HG02588 (cell line): ENCODE measurements at regions not wholly inside any gene's neighbourhood (a gene's known extent, or its start where the extent isn't known, plus 50 kb on each side); places are given as distances from the start of the nearest gene placed in this dataset.

Experiments
- ATAC-seq: cut with Tn5 transposase; IDR thresholded peaks from one replicate; pipeline ENCODE4 v1.9.1; 2021; ENCODE audit warnings: mild to moderate bottlenecking, moderate library complexity; ENCODE audit not compliant: unreplicated experiment

DNA sequence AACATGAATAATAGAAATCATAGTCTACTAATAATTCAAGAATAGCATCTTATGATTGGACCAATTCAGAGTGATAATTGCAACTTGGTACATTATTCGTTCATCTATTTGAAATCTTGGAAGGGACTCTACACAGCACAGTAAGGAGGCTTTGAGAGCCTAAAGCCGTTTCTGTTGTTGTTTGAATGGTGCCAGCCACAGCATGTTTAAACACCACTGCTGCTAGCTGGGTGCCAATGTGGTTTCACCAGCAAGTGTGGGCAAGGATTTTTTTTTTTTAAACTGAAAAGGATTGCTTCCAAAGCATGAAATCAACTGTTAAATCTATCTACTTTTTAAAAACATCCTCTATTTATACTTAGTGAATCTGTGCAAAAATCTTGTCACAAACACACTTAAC is 253.9 kb upstream of the MAP3K1 start:
- no peak for ATAC-seq

DNA sequence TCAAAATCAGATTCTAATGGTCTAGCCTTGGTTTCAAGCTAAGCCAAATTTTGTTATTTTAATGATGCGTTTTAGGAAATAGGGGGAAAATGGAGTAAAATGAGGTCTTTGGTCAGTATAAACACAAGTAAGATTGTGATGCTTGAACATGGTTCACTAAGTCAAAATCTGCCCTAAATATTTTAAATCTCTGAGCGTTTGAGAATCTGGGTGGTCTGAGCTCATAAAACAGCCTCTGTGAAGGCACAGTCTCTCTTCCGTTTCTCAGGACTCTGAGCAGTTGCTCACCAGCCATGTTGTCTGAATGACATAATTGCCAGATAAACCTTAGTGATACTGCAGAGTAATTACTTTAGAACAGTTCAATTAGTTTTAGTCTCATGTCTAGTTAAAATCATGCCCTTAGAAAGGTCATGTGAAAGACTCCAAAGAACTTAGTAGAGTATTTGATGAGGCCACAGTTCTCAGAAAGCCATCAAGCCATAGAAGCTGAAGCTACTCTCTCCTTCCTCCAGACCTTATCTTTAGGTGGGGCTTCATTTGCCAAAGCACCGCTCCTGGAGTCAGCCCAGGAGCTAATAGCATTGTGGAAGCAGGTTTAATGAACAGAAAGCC is 257.1 kb upstream of the MAP3K1 start:
- ATAC-seq: no peak

DNA sequence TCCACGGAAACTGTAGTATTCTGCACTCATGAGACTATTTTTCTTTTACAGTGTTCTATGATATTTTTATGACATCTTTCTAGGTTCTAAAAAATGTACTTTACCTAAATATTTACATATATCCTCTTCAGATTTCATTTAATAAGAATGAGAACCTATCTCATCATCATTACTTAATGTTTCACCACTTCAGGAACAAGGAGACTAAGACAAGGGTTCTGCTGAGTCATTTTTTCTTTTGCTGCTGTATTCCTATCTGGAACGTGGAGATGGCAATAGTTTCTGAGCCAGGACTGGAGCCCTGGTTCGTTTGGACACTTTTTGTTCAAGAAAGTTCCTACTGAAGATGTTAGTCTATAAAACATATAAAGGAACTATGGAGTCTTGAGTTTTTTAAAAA is 258.2 kb upstream of the MAP3K1 start:
- ATAC-seq: no peak

DNA sequence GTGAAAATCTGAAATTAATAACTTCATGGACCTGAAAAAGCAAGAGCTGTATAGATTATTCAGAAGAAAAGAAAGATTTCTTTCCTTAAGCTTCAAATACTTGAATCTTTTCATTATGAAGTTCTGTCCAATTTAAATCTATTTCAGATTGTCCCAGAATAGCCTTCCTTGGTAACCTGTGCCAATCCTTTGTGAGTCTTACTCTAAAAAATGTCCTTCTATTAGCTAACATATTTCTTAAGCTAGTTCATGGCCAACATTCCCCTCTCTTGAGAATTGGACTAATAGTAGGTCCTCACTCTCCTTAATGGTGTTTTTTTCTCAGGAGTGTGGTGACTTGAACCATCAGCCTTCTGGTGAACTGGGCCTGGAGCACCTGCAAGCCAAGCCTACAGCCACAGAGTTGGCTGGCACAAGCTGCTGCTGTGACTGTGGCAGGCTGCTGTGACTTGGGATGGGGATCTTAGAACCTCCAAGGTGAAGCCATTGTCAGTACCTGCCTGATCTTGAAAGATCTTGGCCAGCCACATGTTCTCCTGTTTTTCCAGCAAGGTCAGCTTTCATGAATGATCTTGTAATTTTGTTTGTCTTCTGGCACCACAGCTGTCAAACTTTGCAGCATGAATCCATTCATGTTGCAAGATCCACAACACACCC is 262.6 kb upstream of the MAP3K1 start:
- ATAC-seq: no peak

DNA sequence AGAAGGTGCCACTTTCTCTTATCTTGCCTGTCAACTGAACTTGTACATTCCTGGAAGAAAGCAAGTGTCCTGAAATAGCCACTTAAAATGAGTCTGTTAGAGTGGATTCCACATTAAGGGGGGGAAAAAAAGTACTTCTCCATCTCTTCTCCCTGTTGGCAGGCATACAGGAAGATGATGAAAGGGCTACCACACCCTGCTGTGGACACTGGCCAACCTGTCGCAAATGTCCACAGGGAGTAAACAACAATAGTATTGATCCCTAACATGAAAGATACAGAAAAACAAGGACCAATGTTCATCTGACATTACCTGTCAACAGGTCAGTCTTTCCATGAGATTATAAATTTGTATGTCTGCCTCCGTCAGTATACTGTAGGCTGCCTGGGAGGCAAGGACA is 265.1 kb upstream of the MAP3K1 start:
- no peak for ATAC-seq

DNA sequence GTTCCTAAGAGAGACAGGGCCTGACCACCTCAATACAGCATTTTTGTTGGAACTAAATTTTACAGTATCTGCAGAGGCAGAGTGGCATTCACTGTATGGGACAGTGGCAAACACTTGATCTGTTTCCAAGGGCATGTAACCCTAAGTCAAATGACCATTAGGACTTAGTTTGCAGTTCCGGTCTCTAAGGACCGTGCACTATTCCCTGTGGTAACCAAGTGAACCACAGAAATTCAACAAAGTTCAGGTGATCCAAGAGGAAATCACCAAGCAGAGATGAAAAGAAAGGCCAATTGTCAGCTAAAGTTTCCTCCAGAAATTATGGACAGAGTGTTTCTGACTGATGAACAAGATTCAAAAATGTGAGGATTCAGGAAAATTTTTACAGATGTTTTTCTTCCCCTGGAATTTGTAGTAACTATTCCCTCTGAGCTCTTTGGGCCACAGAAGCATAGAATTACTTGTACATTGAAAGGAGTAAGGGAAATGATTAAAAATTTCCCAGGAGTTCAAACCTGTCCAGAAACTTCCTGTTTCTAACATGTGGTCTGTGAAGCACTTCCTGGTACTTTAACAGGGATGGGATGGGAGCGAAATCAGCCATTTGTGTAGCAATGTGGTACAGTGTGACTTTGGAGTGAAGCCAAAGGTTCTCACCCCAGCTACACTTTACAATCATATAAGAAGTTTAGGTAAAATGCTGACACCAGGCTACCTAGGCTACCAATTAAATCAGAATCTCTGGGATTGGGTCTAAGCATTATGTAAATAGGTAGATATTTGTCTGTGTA is 266.1 kb upstream of the MAP3K1 start:
- no peak for ATAC-seq

DNA sequence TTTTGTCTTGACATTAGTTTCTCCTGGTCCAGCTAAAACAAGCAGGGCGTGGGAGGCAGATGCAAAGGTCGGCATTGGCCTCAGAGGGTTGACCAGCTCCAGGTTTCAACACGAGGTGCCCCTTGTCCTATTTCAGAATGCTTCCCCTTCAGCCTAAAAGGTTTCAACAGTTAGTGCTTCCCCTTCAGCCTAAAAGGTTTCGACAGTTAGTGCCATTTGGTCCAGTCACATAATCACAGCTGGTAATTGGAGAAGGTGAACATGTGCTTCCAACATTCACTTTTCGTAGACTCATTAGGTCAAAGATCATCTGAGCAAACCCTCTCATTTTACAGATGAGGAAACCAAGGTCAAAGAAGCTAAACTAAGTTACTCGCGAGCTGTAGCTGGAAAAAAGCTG is 270.3 kb upstream of the MAP3K1 start:
- no peak for ATAC-seq

DNA sequence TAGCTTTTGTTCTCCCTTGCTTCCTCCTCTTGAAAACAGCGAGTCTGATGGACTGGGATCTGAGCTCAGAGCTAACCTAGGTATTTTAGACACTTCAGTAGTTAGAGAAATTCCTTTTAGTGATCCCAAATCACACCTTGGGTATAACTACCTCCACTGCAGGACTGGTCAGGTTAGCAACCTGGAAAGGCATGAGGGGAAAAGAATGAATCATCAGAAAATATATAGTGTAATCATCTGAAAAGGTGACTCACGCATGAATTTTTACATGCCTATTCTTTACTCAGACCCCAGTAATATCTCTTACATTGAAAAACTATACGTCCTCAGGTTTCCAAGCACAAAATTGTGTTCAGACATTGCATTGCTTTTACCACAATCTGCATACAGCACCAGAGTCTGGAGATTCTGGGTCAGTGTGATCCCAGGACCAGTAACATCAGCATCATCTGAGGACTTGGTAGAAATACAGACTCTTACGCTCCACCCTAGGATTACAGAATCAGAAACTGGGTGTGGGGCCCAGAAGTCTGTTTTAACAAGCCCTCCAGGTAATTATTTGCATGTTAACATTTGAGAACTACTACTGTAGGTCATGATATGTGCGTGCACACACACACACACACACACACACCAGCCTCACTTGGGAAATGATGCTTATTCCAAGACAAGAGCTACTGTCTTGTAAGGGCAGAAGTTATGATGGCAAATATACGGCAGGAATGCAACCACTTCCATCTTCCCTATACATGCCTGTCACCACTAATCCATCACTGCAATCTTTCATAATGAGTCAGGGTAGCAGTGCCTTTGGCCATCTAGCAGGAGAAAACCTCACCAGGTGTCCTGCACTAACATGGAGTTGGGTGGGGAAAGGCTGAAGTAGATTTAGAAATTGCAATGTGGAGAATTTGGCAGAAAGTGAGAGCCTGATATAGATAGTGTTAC is 271.6 kb upstream of the MAP3K1 start:
- no peak for ATAC-seq

DNA sequence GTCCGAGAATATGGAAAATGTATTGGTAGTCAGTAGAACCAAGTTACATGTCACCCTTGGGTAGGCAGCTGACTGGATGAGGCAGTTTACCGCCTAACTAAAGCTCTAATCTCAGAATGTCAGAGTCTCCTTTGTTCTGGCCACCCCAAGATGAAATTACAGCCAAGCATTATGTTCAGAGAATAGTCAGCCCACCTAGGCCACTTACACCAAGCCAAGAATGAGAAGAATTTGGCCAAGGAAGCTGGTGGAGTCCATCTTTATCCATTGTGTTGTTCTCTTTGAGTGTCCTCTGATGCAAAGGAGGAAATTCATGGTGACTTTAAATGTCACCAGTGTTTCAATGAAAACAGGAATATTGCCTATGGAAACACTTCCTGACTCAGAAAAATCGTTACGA is 275.1 kb upstream of the MAP3K1 start:
- ATAC-seq: no peak

DNA sequence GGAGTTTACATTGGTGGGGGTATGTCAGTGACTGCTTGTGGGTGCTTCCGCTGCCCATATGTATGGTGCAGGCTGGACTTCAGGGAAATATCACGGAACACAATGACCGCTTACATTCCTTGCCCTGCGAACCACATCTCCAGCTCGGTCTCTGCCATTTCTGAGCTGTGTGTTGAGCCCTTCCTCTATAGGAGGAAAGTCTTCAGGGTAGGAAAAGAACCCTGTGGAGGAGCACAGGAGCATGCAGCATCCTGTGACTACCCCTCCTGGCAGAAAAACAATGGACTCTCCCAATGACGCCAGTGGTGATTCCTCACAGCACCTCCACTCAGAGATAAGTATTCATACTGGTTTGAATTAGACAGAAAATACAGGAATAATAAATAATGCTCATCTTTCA is 276.8 kb upstream of the MAP3K1 start:
- no peak for ATAC-seq

DNA sequence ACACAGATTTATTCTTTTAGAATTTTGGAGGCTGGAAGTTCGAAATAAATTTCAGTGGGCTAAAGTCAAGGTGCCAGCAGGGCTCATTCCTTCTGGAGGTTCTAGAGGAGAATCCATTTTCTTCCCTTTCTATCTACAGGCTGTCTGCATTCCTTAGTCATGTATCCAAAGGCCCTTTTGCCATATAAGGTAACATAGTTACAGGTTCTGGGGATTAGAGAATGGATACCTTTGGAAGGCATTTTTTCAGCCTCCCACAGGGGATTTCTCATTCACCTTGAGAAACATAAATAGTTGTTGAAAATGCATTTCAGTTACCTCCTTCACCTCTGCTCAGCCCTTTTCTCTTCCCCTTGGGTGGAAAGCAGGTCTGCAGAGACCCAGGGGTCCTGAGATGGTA is 280.0 kb upstream of the MAP3K1 start:
- ATAC-seq: no peak

DNA sequence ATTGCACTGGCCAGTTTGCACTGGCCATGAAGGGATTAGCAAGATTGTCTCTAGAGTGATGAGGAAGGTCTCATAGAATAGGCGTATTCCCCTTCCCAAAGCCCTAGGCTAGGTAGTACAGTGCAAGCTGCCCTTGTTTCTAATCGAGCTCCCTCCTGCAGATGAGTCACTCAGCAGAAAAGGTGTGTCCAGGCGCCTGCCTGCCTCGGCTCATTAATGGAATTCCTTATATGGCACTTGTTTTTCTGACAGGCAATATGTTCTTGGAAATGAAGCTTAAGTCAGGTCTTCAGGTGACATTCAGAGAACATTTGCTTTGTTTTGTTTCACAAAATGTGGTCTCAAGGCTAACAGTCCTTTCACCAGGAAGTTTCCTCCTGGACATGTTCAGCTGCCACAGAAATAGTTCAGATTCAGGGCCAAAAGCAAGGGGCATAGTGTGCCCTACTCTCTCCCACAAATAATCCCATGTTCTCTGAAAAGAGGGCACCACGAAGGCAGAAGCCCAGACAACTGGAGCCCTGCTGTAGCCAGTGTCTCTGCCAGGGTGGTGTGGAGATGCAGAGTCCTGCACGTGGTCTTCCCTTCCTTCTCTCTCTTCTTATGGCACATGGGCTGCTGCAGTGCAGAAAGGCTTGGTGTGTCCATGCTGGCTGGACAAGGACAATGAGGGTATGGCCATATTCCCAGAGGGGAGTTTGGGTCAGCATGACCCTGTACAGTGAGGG is 281.1 kb upstream of the MAP3K1 start:
- no peak for ATAC-seq

DNA sequence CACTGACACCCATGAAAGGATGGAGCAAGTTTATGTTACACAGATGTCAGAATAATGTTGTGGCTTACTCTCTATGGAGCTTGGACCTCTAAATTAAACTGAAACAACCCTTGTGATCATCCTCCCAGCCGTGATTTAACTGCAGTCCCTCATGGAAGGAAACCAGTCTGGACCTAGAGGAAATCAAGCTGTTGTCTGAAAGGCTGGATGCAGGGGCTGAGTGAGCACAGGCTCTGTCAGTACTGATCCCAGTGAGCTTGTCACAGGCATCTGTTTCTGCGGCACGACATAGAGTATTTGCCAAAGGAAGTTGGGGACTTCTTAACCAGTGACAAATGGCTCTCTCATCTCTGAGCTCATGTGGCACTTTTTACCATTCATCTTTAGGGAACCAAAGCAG is 282.9 kb upstream of the MAP3K1 start:
- no peak for ATAC-seq

DNA sequence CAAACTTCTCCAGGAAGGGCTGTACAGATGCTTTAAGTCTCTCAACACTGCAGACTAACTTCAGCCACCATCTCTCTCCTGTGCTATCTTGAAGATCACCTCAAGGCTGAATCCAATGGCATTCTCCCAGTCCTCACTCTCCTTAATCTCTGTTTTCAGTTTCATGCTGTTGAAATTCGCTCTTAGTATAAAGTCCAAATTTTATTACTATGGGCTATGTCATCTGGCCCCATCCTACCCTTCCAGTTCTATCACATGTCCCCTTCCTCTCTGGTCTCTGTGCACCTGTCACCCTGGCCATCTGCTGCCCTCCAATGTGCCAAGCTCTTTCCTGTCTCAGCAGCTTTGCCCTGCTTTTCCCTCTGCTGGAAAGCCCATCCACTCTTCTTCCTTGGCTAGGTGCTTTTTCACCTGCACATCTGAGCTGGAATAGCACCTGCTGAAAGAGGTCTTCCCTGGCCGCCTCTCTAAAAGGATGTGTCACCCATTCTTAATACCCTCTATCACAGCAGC is 284.7 kb upstream of the MAP3K1 start:
- ATAC-seq: no peak

DNA sequence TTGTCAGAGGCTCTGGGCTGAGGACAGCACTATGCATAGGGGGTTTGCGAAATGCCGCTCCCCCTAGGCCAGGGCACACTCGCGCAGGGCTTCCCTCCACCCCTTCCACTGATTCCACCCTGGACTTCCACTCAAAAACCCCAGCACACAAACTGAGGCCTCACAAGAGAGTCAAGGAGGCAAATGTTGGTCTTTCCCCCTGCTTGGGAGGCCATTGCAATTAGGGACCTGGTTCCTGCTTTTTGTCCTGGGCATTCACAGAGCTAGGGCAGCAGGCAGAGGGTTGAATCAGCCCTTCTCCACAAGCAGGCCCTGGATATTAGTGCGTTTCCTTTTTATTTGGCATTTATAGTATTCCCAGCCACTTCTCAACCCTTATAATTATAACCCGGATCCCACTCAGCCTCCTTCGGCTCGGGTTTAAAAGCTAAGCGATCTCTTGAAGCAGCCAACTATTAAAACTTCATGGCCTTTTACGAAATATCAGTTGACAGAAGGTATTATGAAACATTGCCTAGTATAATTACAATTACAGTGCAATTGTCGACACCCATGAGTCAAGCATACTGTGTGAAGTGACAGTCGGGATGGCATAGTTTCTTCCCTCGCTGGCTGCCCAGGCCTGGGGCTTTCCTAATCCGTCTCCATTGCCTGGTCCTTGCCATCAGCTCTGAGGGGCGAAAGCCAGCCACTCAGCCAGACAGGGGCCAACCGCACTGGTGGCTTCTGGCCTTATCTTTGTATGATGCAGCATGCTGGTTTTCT is 285.5 kb upstream of the MAP3K1 start:
- no peak for ATAC-seq

DNA sequence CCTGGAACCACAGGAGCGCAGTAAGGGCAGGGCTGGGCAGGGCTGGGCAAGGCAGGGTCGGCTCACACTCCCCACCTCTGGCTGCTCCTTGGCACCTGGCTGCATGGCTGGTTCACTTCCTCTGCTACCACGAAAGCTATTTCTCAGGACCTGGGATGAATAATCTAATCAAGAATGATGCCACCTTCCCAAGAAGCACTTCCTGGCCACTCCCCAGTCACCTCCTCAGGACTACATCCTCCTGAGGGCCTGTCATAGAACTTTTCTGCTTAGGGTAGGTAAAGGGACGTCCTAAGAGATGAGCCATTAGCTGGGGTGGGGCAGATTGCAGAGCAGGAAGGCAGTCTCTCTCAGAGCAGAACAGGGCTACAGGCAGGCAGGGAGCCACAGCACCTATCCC is 288.2 kb upstream of the MAP3K1 start:
- ATAC-seq: no peak

DNA sequence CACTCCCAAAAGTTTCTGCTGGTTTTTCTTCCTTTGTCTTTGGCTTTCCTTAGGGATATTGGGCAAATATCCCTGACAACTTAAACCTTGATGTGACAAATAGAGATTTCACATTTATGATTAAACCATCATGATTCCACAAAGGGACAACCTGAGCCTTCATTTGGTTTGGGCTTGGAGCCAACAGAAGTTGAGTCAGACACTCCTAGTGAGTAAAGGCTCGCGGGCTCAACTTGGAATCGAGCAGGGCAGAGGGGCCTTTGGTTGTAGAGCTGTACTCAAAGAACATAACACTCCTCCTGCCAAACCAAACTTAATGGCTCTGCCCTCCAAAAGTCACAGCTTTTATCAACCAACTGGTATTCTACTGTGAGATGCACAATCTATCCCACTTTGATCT is 290.2 kb upstream of the MAP3K1 start:
- ATAC-seq: no peak

DNA sequence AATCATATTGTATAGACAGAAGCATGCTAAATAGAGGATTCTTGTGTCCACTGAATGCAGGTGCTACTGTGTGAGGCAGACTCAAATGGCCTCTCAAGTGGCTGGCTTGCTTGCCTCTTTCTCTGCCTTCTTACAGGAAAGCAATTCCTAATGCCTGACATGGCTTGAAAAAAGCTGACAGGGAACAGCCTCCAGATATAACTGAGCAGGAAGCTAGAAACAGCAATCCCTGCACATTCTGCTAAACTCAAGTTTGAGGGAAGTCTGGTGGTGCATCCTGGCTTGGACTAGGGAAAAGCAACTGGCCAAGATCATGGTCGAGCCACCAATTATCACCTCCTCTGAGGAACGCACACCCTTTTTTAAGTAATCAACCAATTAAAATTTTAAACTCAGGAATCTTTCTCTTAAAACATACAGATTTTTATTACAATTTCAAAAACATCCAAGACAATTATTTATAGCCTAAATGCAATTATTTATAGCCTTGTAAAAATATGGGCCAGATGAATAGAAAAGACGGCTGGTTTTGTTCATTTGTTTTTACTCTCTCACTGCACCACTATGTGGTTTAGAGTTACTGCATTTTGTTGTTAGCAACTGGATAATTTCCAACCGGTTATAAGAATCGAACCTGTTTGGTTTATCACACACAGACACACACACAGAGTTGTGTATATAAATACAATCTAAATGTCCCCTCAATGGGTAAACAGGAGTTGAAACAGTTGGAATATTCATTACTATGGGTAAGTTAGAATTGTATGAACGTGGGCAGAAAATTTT is 290.9 kb upstream of the ANKRD55 start:
- no peak for ATAC-seq

DNA sequence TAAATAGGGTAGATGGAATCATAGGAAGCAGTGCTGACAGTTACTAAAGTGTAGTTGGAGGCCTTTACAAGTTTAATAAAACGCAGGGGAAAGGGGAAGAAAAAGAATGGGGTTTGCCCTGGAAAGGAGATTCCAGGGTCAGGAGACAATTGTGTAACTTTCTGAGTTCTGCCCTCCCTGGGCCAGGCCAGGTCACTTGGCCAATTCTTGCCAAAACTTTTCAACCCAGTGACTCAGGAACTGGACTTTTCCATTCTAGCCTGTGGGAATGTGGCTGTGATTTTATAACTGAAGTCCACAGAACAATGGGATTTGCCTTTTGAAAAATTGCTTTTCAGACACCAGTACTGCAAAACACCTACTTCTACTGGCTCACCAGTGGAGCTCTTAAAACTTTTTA is 289.8 kb upstream of the ANKRD55 start:
- no peak for ATAC-seq
